Right renal pelvis (tissue), 4 donors: ENCODE measurements at regions not wholly inside any gene's neighbourhood (a gene's known extent, or its start where the extent isn't known, plus 50 kb on each side); places are given as distances from the start of the nearest gene placed in this dataset.

ENCODE experiments used
- DNase-seq, 4 donors: peaks; one replicate each; pipeline ENCODE4 v3.0.0-alpha.2; 2013; ENCODE audit warnings: low read depth in 4 of 4, low spot score in 3 of 4, missing footprints in 1 of 4

GRCh38 chr5:9930156-9930555 is 300.0 kb upstream of the TAS2R1 start:
- DNase-seq: no peak

GRCh38 chr5:9928326-9928725 is 298.2 kb upstream of the TAS2R1 start:
- no peak for DNase-seq

- DNase-seq: no peak
Measured at GRCh38 chr5:9927521-9927997, 297.4 kb upstream of the TAS2R1 start.

DNA sequence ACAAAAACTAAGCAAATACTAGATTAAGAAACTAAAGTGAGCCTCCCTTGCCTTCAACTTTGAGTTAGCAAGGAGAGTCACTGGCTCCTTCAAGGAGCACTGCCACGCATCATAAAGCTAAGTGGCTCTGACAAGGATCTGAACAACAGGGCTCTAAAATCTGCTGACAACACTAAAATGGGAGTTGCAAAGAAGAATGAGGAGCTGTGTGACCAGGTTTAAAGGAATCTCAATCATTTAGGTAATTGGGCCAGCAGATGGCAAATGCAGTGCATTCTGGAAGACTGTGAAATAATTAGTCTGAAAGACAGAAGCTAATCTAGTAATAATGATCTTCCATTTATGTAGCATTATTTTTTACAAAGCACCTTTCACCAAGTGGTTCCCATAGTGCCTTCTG is 297.0 kb upstream of the TAS2R1 start:
- no peak for DNase-seq

DNA sequence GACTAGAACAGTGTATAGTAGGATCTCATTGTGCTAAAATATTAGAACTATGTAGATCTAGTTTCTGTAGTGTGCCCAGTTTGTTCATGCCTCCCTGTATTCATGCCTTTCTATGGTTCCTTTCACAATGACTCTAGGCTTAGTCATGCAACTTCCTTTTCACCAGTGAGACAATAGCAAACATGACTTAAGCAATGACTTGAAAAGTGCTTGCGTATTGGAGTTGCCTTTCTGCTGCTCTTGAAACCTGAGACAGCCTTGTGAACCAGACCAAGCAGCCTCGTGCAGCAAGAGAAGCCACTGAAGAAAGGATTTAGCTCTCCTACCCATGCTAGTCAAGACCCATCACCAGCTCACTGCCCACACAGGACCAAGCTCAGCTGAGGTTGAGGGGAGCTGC is 294.5 kb upstream of the TAS2R1 start:
- DNase-seq: no peak

- no peak for DNase-seq
Measured at GRCh38 chr5:9922719-9923118, 292.6 kb upstream of the TAS2R1 start.

DNA sequence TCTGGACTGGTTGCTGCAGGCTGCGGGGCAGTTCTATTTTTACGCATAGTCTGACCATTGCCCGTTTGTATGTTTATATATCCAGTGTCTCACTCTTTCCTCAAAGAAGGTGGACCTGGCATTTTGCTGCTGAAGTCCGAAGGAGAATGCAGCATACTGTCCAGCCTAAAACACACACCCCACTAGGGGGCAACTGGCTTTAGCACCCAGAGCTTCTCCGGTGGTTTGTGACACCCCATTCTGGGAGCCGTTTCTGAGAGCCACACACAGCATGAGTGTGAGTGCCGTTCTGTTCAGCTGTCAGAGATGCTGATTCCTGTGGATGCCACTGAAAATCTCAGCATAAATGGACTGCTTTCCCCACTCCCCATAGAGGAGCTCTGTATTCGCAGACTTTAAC is 290.5 kb upstream of the TAS2R1 start:
- DNase-seq: no peak

DNA sequence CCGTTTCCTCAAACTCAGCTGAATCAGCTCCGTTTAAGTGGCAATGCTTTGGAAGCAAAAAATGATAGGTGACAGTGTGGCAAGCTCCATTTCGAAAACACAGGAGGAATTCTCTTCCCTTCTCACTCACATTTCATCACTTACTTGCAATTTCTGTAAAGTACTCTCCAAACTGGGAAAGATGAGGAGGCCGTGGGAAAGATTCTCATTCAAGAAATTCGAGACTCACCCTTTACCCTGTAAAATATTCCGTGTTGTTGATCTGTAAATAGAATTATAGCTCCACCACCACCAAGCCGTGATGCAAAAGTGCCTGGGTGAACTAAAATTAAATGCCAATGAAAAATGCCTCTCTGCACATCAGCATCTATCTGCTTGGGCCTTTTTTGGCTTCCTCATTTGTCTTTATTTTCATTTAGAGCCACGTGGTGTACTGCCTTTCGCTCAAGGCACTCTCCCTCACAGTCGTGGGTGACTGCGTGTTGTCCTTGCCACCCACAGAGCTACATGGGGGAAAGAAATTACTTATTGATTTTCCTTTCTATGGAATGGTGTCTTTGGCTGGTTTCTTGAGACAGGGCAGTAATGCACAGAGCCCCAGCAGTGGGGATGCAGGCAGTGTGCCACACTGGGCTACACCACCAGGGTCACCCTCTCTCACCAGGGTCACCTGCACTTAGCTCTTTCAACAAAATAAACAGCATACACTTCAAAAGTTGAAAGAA is 289.3 kb upstream of the TAS2R1 start:
- no peak for DNase-seq

DNA sequence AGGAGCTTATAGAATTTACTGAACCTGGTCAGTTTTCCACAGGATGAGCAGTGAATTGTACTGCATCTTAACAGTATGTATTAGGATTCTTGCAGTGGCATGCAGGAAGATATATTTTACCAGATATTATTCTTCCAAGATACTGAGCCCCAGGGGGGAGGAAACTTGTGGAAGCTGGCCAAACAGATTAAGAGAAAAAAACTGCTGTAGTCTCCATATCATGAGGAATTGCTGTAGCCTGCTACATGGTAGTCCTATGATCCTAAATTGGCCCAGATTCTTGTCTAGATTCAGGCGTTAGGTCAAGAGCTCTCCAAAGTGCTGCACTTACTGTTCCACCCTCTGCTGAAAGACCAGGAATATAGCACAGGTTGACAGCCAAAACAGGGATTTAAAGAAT is 275.5 kb upstream of the TAS2R1 start:
- DNase-seq: no peak

DNA sequence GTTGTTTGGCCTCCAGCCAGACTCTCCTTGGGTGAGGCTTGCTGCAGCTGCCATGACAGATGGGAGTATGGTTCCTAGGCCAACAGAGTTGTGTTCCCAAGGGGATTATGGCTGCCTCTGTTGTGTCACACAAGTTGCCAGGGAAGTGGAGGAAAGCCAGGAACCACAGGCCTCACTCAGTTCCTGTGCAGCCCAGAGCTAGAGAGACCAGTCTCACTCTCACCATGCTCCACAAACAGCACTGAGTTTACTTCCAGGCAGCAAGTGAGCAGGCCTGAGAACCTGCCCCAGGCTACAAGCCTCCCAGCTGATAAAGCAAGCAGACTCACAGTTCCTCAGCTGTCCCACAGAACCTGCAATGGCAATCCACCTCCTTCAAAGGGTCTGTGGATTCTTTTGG is 273.6 kb upstream of the TAS2R1 start:
- DNase-seq: no peak

- DNase-seq: peak in 1 of 4 donors; percentile 19
Measured at GRCh38 chr5:9898319-9898718, 268.2 kb upstream of the TAS2R1 start.

- no peak for DNase-seq
Measured at GRCh38 chr5:9895302-9895645, 265.1 kb upstream of the TAS2R1 start.

GRCh38 chr5:9894571-9895301 is 264.6 kb upstream of the TAS2R1 start:
- no peak for DNase-seq

DNA sequence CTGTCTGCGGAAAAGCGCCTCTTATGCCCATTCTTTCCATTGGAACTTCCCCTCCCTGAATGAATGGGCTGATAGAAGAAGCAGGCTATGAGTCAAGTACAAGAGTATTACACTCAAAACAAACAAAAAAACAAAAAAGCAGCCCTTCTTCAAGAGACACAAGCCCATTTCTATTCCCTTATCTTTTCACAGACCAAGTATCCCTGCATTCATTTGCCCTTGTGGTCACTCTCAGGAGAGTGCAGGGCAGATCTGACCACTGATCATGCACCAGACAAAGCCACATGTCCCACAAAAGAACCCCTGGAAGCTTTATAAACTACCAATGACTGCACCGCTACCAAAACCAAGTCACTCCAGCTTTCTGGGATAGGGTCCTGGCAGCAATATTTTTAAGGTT is 262.5 kb upstream of the TAS2R1 start:
- DNase-seq: no peak

GRCh38 chr5:9889511-9889910 is 259.4 kb upstream of the TAS2R1 start:
- no peak for DNase-seq

DNA sequence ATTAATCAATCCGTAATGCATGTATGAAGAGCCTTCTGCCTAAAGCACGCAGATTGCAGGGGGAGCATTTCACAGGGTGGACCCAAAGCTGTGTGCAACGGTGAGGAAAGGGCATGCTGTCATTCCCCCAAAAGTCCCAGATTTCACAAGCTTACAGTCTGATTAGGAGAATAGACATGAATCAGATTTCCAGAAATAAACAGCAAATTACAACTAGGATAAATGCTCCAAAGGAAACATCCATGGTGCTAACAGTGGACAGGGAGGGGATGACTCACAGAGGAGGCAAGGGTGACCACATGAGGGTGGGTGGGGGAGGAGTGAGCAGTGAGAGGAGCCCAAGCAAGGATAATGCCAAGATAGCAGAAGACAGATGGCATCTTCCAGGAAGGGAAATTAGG is 258.4 kb upstream of the TAS2R1 start:
- no peak for DNase-seq

DNA sequence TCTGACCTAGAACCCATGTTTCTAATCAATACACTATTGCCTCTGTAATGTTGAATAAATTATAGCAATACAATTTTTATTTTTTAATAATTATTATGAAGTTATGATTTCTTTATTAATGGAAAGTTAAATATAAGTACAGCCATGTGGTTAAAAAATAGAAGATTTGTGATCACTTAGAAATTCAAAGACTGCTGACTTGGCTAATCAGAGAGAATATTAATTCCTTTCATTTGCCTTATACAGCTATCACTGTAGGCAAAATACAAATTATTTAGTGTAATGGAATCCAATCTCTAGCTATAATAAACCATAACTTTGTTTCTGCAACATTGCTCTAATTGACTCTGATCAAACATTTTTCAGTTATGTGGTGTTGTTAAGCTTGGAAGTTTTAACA is 255.0 kb upstream of the TAS2R1 start:
- no peak for DNase-seq

- DNase-seq: no peak
Measured at GRCh38 chr5:9878206-9878605, 248.1 kb upstream of the TAS2R1 start.

GRCh38 chr5:9877488-9877887 is 247.3 kb upstream of the TAS2R1 start:
- DNase-seq: no peak

DNA sequence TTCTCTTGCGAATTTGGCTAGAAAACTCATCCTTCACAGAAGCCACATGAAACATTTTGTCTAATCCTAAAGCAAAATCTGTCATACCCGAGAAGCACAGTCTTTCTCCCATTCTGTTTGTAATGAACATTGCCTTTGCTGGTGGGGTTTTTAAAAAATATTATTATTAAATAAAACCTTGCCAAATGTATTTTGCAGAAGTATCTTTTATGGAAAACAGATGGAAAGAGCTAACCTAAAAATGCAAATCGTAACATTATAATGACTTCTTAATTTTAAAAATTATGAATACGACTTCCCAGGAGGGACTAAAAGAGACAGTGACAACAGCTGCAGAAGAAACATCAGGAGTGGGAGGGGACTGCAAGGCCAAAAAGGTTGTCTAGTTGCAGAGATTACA is 246.3 kb upstream of the TAS2R1 start:
- DNase-seq: no peak

DNA sequence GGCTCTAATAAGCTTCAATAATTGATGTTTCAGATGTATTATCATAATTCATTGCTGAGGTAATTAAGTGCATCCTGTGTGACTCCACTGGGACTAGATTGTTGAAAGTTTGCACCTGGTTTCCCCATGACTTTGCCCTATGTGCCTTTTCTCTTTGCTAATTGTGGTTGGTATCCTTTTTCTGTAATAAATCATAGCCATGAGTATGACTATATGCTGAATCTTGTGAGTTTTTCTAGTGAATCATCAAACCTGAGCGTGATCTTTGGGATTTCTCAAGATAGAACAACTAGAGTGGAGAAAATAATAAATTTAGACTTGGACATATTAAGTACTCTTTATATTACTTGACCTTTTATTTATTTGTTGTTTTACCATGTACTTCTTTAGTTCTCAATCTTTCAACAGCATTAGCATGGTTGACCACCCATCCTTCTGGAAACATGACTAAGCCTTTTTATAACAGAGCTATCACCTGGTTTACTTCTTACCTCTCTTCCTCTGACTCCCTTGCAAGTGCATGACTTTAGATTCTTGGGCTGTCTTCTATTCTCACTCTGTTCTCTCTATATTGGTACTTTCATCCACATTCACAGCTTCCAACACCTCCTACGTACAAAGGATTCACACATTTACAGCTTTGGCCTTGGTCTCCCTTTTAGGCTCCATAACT is 239.6 kb upstream of the TAS2R1 start:
- DNase-seq: no peak

- DNase-seq: no peak
Measured at GRCh38 chr5:9865574-9865973, 235.4 kb upstream of the TAS2R1 start.
